Loucy (cell line): ENCODE measurements at regions not wholly inside any gene's neighbourhood (a gene's known extent, or its start where the extent isn't known, plus 50 kb on each side); places are given as distances from the start of the nearest gene placed in this dataset.
"Not testable (repeated sequence)": the region's sequence is repeated elsewhere in the genome, so short reads cannot be mapped to it uniquely, and the experiment has no call there.

Source experiments
- H2AFZ ChIP-seq: fragments of 200-600 bp; sonication (generic); 2 replicates; pipeline ENCODE4 v1.6.0; 2016; ENCODE audit warnings: antibody characterized with exemption, mild to moderate bottlenecking, low read length, moderate library complexity
- H3F3A ChIP-seq: fragments of 200-600 bp; 2 replicates; pipeline ENCODE4 v1.6.0; 2016; ENCODE audit warnings: antibody characterized with exemption, low read depth, mild to moderate bottlenecking
- H3K27me3 ChIP-seq: fragments of 200-600 bp; sonication (generic); 2 replicates; pipeline ENCODE4 v1.6.1; 2014; ENCODE audit warnings: low read length, mild to moderate bottlenecking; ENCODE audit not compliant: insufficient read depth, poor library complexity, severe bottlenecking
- H3K36me3 ChIP-seq: fragments of 200-600 bp; sonication (generic); 2 replicates; pipeline ENCODE4 v1.6.1; 2016; ENCODE audit warnings: low read length; ENCODE audit not compliant: insufficient read depth
- H3K4me1 ChIP-seq: fragments of 200-600 bp; sonication (generic); 2 replicates; pipeline ENCODE4 v1.5.1; 2014; ENCODE audit warnings: low read length, mild to moderate bottlenecking; ENCODE audit not compliant: insufficient read depth, poor library complexity, severe bottlenecking
- H3K4me2 ChIP-seq: fragments of 200-600 bp; sonication (generic); 2 replicates; pipeline ENCODE4 v1.6.0; 2014; ENCODE audit warnings: antibody characterized with exemption, low read length, low read depth, mild to moderate bottlenecking; ENCODE audit not compliant: poor library complexity, severe bottlenecking
- H3K4me3 ChIP-seq: fragments of 200-600 bp; sonication (generic); 2 replicates; pipeline ENCODE4 v1.5.1; 2014; ENCODE audit warnings: low read length, mild to moderate bottlenecking, mixed read lengths; ENCODE audit not compliant: poor library complexity, severe bottlenecking
- H3K79me2 ChIP-seq: fragments of 200-600 bp; sonication (generic); 2 replicates; pipeline ENCODE4 v1.6.1; 2014; ENCODE audit warnings: low read length; ENCODE audit not compliant: insufficient read depth
- H3K9ac ChIP-seq: fragments of 200-600 bp; sonication (generic); 2 replicates; pipeline ENCODE4 v1.6.0; 2014; ENCODE audit warnings: mild to moderate bottlenecking, low read depth, low read length, moderate library complexity; ENCODE audit not compliant: poor library complexity, severe bottlenecking
- H3K9me2 ChIP-seq: fragments of 200-600 bp; sonication (generic); replicated peaks from 2 replicates; pipeline ENCODE4 v1.6.1; 2016; ENCODE audit warnings: low read depth, low read length, mixed read lengths
- H3K9me3 ChIP-seq: fragments of 200-600 bp; sonication (generic); 2 replicates; pipeline ENCODE4 v1.6.1; 2014; ENCODE audit warnings: mild to moderate bottlenecking, antibody characterized with exemption, low read length, low read depth; ENCODE audit not compliant: insufficient read depth
- H4K20me1 ChIP-seq: fragments of 200-600 bp; sonication (generic); 2 replicates; pipeline ENCODE4 v1.6.0; 2014; ENCODE audit warnings: antibody characterized with exemption, low read length, mild to moderate bottlenecking; ENCODE audit not compliant: insufficient read depth, poor library complexity, severe bottlenecking
- CTCF ChIP-seq: fragments of 200-600 bp; sonication (generic); conservative IDR thresholded peaks from 2 replicates; pipeline ENCODE4 v1.5.1; 2014; ENCODE audit warnings: mild to moderate bottlenecking, antibody characterized with exemption, low read length
- EZH2phosphoT487 ChIP-seq: fragments of 200-600 bp; IDR thresholded peaks from 2 replicates; pipeline ENCODE4 v1.6.1; 2018; ENCODE audit warnings: antibody characterized with exemption, mild to moderate bottlenecking, moderate library complexity, borderline replicate concordance

DNA sequence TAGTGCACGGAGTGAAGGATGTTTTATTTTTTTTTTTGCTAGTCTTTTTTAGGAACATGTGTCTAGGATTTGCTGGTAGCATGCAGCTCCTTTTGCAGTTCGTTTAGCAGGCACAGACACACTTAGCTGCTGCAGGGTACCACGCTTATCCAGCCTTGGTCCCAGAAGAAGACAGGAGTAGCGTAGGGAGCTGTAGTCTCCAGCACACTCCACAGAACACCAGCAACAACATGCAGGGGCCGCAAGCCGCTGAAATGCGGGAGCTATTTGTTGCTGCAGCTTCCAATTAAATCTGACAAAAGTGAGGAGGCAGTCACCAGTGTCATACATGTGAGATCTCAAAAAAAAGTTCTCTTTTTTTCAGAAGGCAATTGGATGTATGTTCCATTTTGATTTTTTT lies 486.2 kb upstream of the KLF6 start:
- Histone ChIP-seq H3K79me2 (no peaks in the 10 kb centered on the region), H3K9ac (no peak overlapping the region), H2AFZ (no peak overlapping the region), H3K4me3 (no peak overlapping the region), H3K27me3 (no peaks in the 10 kb centered on the region), H3K9me3 (no peaks in the 10 kb centered on the region), H3K4me1 (no peaks in the 10 kb centered on the region), H4K20me1 (no peaks in the 10 kb centered on the region), H3K4me2 (no peak overlapping the region), H3K9me2 (no peaks in the 10 kb centered on the region), H3F3A (no peaks in the 10 kb centered on the region), H3K36me3 (no peaks in the 10 kb centered on the region)
- no peak for TF ChIP-seq EZH2phosphoT487
- no peak for TF ChIP-seq CTCF

DNA sequence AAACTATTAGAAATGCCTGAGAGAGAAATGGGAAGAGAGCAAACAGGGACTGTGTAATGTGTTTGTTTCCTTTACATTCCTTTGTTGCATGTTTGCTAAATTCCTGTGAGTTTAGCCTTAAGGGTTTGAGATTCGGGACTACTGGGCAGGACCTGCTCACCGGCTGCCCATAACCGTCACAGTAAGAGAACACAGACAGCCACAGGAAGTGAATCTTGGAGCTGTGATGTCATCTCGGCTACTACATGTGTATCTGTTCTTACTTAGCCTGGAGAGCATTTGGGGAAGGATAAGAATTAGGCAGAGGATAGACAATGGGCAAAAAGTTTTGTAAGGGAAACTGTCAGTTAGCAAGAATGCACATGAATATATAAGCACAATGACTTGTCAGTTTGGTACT lies 485.1 kb upstream of the KLF6 start:
- H4K20me1 ChIP-seq: no peaks in the 10 kb centered on the region
- no peak overlapping the region for H3K4me3 ChIP-seq
- TF ChIP-seq EZH2phosphoT487 (no peak), CTCF (no peak)
- H3K9me3 ChIP-seq: no peaks in the 10 kb centered on the region
- H3F3A ChIP-seq: no peaks in the 10 kb centered on the region
- no peaks in the 10 kb centered on the region for H3K9me2 ChIP-seq
- H2AFZ ChIP-seq: no peak overlapping the region
- H3K36me3 ChIP-seq: no peaks in the 10 kb centered on the region
- no peaks in the 10 kb centered on the region for H3K79me2 ChIP-seq
- no peak overlapping the region for H3K9ac ChIP-seq
- no peaks in the 10 kb centered on the region for H3K4me1 ChIP-seq
- no peaks in the 10 kb centered on the region for H3K27me3 ChIP-seq
- H3K4me2 ChIP-seq: no peak overlapping the region

DNA sequence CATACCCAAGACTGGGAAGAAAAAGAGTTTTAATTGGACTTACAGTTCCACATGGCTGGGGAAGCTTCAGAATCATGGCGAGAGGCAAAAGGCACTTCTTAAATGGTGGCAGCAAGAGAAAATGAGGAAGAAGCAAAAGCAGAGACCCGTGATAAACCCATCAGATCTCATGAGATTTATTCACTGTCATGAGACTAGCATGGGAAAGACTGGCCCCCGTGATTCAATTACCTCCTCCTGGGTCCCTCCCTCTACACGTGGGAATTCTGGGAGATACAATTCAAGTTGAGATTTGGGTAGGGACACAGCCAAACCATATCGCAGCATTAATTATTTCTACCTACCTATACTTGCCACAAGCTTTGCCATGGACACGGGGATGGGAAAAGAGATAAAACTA lies 483.5 kb upstream of the KLF6 start:
- H3K36me3 ChIP-seq, H3K4me2 ChIP-seq, H3K9me2 ChIP-seq, H3K4me3 ChIP-seq, H3K27me3 ChIP-seq, H4K20me1 ChIP-seq, H3F3A ChIP-seq, H2AFZ ChIP-seq, H3K9ac ChIP-seq, H3K4me1 ChIP-seq, H3K79me2 ChIP-seq, H3K9me3 ChIP-seq: not testable (repeated sequence)

DNA sequence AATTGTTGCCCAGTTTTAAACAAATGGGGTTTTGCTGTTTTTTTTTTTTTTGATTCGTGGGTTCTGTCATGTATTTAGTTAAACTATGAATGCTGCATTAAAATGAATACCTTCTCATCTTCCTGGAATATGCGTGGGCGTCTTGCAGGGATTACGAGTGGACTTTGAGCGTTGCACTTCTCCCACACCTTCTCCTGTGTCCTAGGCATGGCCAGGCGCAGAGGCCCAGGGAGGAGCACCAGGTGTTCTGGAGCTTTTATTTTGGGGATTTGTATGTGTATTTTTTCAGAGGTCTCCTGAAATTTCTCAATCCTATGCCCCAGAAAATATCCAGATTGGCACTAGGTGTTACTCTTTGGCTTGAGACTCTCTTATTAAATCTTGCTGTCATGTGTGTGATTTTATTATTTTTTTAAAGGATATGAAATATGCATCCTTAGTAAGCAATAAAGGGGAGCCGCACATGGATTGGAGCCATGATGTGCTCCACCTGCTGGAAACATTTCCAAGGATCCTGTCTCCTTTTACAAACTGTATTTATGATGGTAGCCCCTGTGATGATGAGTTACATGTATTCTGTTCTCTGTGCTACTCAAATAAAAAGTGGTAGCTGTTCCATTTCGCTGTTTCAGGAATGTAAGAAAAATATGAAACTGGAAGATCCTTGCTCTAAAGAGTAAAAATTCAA lies 482.2 kb upstream of the KLF6 start:
- Histone ChIP-seq H3F3A (no peaks in the 10 kb centered on the region), H2AFZ (no peak overlapping the region), H3K4me3 (no peak overlapping the region), H3K36me3 (no peaks in the 10 kb centered on the region), H3K27me3 (no peaks in the 10 kb centered on the region), H3K4me2 (no peak overlapping the region), H3K79me2 (no peaks in the 10 kb centered on the region), H4K20me1 (no peaks in the 10 kb centered on the region), H3K9ac (no peak overlapping the region), H3K9me2 (no peaks in the 10 kb centered on the region), H3K4me1 (no peaks in the 10 kb centered on the region), H3K9me3 (no peaks in the 10 kb centered on the region)
- TF ChIP-seq CTCF: no peak
